Activated CD4-positive, alpha-beta T cell treated with anti-CD3 and anti-CD28 coated beads, Interleukin-2, amount 10 ng/mL, durations not matched to agents 7 days and 5 days (primary cell): ENCODE measurements at regions not wholly inside any gene's neighbourhood (a gene's known extent, or its start where the extent isn't known, plus 50 kb on each side); places are given as distances from the start of the nearest gene placed in this dataset.

Experiments used
- CTCF ChIA-PET: fragments of 350-600 bp; sonication (Branson Sonifier 250); formaldehyde crosslinking; loops from one replicate; lab custom pipeline; 2021; ENCODE audit warnings: antibody characterized with exemption; lab: Charles Lee
- POLR2A ChIA-PET: fragments of 350-600 bp; sonication (Branson Sonifier 250); formaldehyde crosslinking; loops from one replicate; lab custom pipeline; 2021; ENCODE audit warnings: antibody characterized with exemption; lab: Charles Lee
- DNase-seq: peaks from one replicate; pipeline ENCODE4 v3.0.0-alpha.2; 2020
- H3K27ac Mint-ChIP-seq: one replicate; pipeline ENCODE4 v1.8.0; 2021; ENCODE audit warnings: mild to moderate bottlenecking, moderate library complexity, mixed read lengths
- H3K27me3 Mint-ChIP-seq: one replicate; pipeline ENCODE4 v1.8.0; 2021; ENCODE audit warnings: mixed read lengths
- H3K36me3 Mint-ChIP-seq: one replicate; pipeline ENCODE4 v1.8.0; 2021; ENCODE audit warnings: low read depth, mixed read lengths
- H3K4me1 Mint-ChIP-seq: one replicate; pipeline ENCODE4 v1.8.0; 2021; ENCODE audit warnings: mixed read lengths
- H3K4me3 Mint-ChIP-seq: one replicate; pipeline ENCODE4 v1.8.0; 2021; ENCODE audit warnings: mild to moderate bottlenecking, moderate library complexity, mixed read lengths
- H3K9me3 Mint-ChIP-seq: one replicate; pipeline ENCODE4 v1.8.0; 2021; ENCODE audit warnings: mixed read lengths

DNA sequence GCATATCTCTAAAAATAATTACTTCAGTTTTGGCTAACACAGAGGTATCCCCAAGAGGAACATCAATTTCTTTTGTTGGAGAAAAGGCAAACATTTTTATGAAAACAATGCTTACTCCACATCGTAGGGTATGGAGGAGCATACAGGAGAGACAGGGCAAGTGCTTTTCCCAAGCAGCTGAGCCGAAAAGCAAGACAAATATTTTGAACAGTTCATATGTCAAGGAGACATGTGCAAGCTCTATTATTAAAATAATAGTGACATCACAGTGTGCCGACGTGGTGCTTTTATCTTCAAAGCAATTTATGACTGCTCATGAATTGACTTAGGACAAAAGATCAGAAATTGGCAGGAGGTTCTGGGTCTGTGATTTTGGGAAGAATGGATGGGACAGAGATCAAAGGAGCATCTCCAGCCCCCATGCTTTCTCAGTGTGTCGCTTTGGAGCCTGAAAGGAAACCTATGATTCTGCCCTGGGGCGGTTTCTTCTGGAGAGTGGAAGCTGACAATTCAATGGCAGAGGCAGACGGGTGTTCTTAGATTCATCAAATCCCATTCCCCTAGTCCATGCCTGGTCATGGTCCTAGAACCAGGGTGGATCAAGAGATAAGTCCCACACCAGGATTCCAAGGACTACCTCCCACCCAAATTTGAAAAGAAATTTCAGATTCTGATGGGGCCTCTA, 97.1 kb downstream of the JCAD start:
- DNase-seq, result no peak
- Mint-ChIP-seq H3K36me3 (no peaks in the 10 kb centered on the region), H3K27ac (no peak overlapping the region), H3K4me3 (no peak overlapping the region), H3K27me3 (no peaks in the 10 kb centered on the region), H3K4me1 (no peaks in the 10 kb centered on the region), H3K9me3 (no peaks in the 10 kb centered on the region)
- ChIA-PET POLR2A (no interaction called here), CTCF (no interaction called here)

GRCh38 chr10:29961351-29961750, 98.0 kb downstream of the JCAD start:
- no peaks in the 10 kb centered on the region for H3K9me3 Mint-ChIP-seq
- H3K4me1 Mint-ChIP-seq, result no peaks in the 10 kb centered on the region
- POLR2A ChIA-PET, result no interaction called here
- no peak for DNase-seq
- CTCF ChIA-PET, result no interaction called here
- H3K27ac Mint-ChIP-seq, result no peak overlapping the region
- H3K4me3 Mint-ChIP-seq, result no peak overlapping the region
- no peaks in the 10 kb centered on the region for H3K27me3 Mint-ChIP-seq
- no peaks in the 10 kb centered on the region for H3K36me3 Mint-ChIP-seq

- H3K27me3 Mint-ChIP-seq, result no peaks in the 10 kb centered on the region
- H3K4me1 Mint-ChIP-seq, result no peaks in the 10 kb centered on the region
- H3K27ac Mint-ChIP-seq, result no peak overlapping the region
- H3K36me3 Mint-ChIP-seq, result no peaks in the 10 kb centered on the region
- no peaks in the 10 kb centered on the region for H3K9me3 Mint-ChIP-seq
- ChIA-PET CTCF (no interaction called here), POLR2A (no interaction called here)
- H3K4me3 Mint-ChIP-seq, result no peak overlapping the region
- DNase-seq, result no peak
Measured at GRCh38 chr10:29960261-29960660, 99.1 kb downstream of the JCAD start.

- no peak overlapping the region for H3K4me3 Mint-ChIP-seq
- H3K27ac Mint-ChIP-seq, result no peak overlapping the region
- ChIA-PET POLR2A (no interaction called here), CTCF (no interaction called here)
- H3K27me3 Mint-ChIP-seq, result no peaks in the 10 kb centered on the region
- DNase-seq, result no peak
- no peaks in the 10 kb centered on the region for H3K4me1 Mint-ChIP-seq
- no peaks in the 10 kb centered on the region for H3K9me3 Mint-ChIP-seq
- no peaks in the 10 kb centered on the region for H3K36me3 Mint-ChIP-seq
Measured at GRCh38 chr10:29959586-29959985, 99.8 kb downstream of the JCAD start.

DNA sequence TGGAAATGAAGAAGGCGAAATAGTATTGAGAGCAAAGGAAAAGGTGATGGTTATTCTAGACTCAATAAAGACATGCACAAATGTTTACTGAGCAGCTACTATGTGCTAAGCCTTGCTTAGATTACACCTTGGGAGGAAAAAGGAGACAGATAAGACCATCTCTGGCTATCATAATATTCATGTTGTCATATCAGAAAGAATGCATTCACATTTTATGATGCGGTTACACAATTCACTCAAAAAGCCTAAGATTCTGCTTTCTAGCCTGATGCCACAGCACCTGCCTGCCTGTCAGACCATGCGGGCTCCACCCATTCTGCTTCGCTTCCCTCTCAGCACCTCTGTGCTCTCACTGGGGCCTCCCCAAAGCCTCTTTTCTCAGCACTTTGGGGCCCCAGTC, 100.9 kb downstream of the JCAD start:
- Mint-ChIP-seq H3K4me1 (no peaks in the 10 kb centered on the region), H3K4me3 (no peak overlapping the region), H3K27me3 (no peaks in the 10 kb centered on the region), H3K9me3 (no peaks in the 10 kb centered on the region), H3K27ac (no peak overlapping the region), H3K36me3 (no peaks in the 10 kb centered on the region)
- ChIA-PET CTCF (no interaction called here), POLR2A (no interaction called here)
- DNase-seq, result no peak

DNA sequence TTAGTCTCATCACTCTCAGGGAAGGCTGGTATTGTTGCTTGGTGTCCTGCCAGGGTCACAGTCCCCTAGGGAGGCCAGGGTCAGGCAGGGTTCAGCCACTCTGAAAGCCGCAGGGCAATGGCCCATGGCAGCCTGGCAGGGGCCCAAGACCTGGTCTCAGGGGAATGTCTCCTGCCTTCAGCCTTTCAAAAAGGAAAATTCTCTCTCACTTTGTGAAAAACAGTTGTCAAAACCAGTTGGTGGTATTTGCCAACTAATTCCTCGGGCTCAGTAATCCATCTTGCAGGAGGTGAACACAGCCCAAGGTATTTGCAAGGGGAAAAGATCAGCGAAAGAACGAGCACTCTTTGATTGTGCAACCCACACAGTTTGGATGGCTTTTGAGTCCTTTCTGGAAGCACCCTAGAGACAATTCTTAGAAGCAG, 101.5 kb downstream of the JCAD start:
- POLR2A ChIA-PET, result no interaction called here
- Mint-ChIP-seq H3K9me3 (no peaks in the 10 kb centered on the region), H3K4me1 (no peaks in the 10 kb centered on the region), H3K27ac (no peak overlapping the region), H3K27me3 (no peaks in the 10 kb centered on the region), H3K36me3 (no peaks in the 10 kb centered on the region), H3K4me3 (no peak overlapping the region)
- DNase-seq, result no peak
- CTCF ChIA-PET, result no interaction called here

GRCh38 chr10:29957236-29957635, 102.2 kb downstream of the JCAD start:
- Mint-ChIP-seq H3K4me3 (no peak overlapping the region), H3K27me3 (no peaks in the 10 kb centered on the region), H3K27ac (no peak overlapping the region), H3K9me3 (no peaks in the 10 kb centered on the region), H3K36me3 (no peaks in the 10 kb centered on the region), H3K4me1 (no peaks in the 10 kb centered on the region)
- no peak for DNase-seq
- POLR2A ChIA-PET, result no interaction called here
- CTCF ChIA-PET, result no interaction called here

GRCh38 chr10:29956335-29956924, 103.0 kb downstream of the JCAD start:
- Mint-ChIP-seq H3K36me3 (no peaks in the 10 kb centered on the region), H3K27me3 (no peaks in the 10 kb centered on the region), H3K9me3 (no peaks in the 10 kb centered on the region), H3K27ac (no peak overlapping the region), H3K4me3 (no peak overlapping the region), H3K4me1 (no peaks in the 10 kb centered on the region)
- CTCF ChIA-PET, result interaction anchor here (0.6 to 0.8 kb wide), 2 partner anchors 42 to 228 kb away, joined by 3 read pairs; no protein-coding TSS in a partner anchor
- POLR2A ChIA-PET, result no interaction called here
- no peak for DNase-seq

GRCh38 chr10:29955329-29955935, 104.0 kb downstream of the JCAD start:
- H3K36me3 Mint-ChIP-seq, result no peaks in the 10 kb centered on the region
- ChIA-PET POLR2A (no interaction called here), CTCF (interaction anchor here (0.7 kb wide), 1 partner anchor 42 kb away, joined by 3 read pairs; no protein-coding TSS in a partner anchor)
- H3K9me3 Mint-ChIP-seq, result no peaks in the 10 kb centered on the region
- DNase-seq, result no peak
- no peak overlapping the region for H3K4me3 Mint-ChIP-seq
- no peaks in the 10 kb centered on the region for H3K27me3 Mint-ChIP-seq
- H3K27ac Mint-ChIP-seq, result no peak overlapping the region
- no peaks in the 10 kb centered on the region for H3K4me1 Mint-ChIP-seq

- Mint-ChIP-seq H3K9me3 (no peaks in the 10 kb centered on the region), H3K4me3 (no peak overlapping the region), H3K27me3 (no peaks in the 10 kb centered on the region), H3K36me3 (no peaks in the 10 kb centered on the region), H3K27ac (no peak overlapping the region), H3K4me1 (peaks cover 9% of the 10 kb centered on the region)
- ChIA-PET CTCF (no interaction called here), POLR2A (no interaction called here)
- no peak for DNase-seq
Measured at GRCh38 chr10:29951441-29951931, 107.9 kb downstream of the JCAD start.

DNA sequence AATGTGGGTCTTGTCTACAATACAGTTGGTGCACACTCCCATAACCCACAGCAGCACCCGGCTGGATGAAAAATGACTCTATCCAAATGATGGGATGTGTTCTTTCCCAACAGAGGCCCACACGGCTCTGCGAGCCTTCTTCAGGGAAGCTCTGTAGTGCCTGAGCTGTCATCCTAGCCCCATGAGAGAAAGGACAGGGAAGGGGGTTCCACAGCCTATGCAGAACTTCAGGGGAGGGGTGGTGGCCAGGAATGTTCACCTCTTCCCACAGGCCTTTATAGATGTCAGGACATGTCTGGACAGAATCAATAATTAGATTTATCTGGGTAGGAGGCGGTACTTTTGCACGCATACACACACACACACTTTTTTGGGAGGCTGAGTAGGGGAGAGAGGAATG, 109.0 kb downstream of the JCAD start:
- no peaks in the 10 kb centered on the region for H3K36me3 Mint-ChIP-seq
- ChIA-PET CTCF (interaction anchor here (0.6 kb wide), 1 partner anchor 13 kb away, joined by 4 read pairs; no protein-coding TSS in a partner anchor), POLR2A (no interaction called here)
- no peak overlapping the region for H3K27ac Mint-ChIP-seq
- H3K27me3 Mint-ChIP-seq, result no peaks in the 10 kb centered on the region
- peaks cover 9% of the 10 kb centered on the region for H3K4me1 Mint-ChIP-seq
- H3K9me3 Mint-ChIP-seq, result no peaks in the 10 kb centered on the region
- H3K4me3 Mint-ChIP-seq, result no peak overlapping the region
- DNase-seq, result no peak

- Mint-ChIP-seq H3K4me3 (no peak overlapping the region), H3K9me3 (no peaks in the 10 kb centered on the region), H3K4me1 (peaks cover 9% of the 10 kb centered on the region), H3K36me3 (no peaks in the 10 kb centered on the region), H3K27me3 (no peaks in the 10 kb centered on the region), H3K27ac (no peak overlapping the region)
- CTCF ChIA-PET, result no interaction called here
- DNase-seq, result no peak
- POLR2A ChIA-PET, result interaction anchor here (0.7 kb wide), 1 partner anchor 606 kb away, joined by 3 read pairs; no protein-coding TSS in a partner anchor
Measured at GRCh38 chr10:29949411-29950011, 109.9 kb downstream of the JCAD start.

GRCh38 chr10:29948881-29949355, 110.5 kb downstream of the JCAD start:
- no peaks in the 10 kb centered on the region for H3K27me3 Mint-ChIP-seq
- ChIA-PET POLR2A (interaction anchor here (0.7 kb wide), 1 partner anchor 606 kb away, joined by 3 read pairs; no protein-coding TSS in a partner anchor), CTCF (no interaction called here)
- H3K4me1 Mint-ChIP-seq, result peaks cover 9% of the 10 kb centered on the region
- no peaks in the 10 kb centered on the region for H3K36me3 Mint-ChIP-seq
- H3K4me3 Mint-ChIP-seq, result no peak overlapping the region
- H3K27ac Mint-ChIP-seq, result no peak overlapping the region
- no peak for DNase-seq
- no peaks in the 10 kb centered on the region for H3K9me3 Mint-ChIP-seq
